ENCODE measurements at regions not wholly inside any gene's neighbourhood (a gene's known extent, or its start where the extent isn't known, plus 50 kb on each side); places are given as distances from the start of the nearest gene placed in this dataset.

- Histone ChIP-seq H3K9me3 (ENCODE audit: low read length) (0 out of 2 replicates have a peak, but pooled peaks cover 6% of the 10 kb centered on the region), H2AFZ (ENCODE audit: low read length) (no peak overlapping the region), H3K4me3 (replicated peaks in 1 of 3; ENCODE audit: insufficient read depth in 1 of 3, low read depth in 2 of 3, low read length in 3 of 3) (no peak overlapping the region), H4K20me1 (ENCODE audit: insufficient read depth, low read length) (no peaks in the 10 kb centered on the region), H3K27me3 (ENCODE audit: control insufficient read depth in 1 of 2, insufficient read depth in 2 of 2, low read length in 2 of 2) (no peaks in the 10 kb centered on the region; a peak in 1 of 5 replicates), H3K27ac (ENCODE audit: extremely low read length, insufficient read depth, low read length) (peak overlapping the region; percentile 53), H3K9ac (ENCODE audit: insufficient read depth, low read depth, low read length) (no peak overlapping the region), H3K36me3 (replicated peaks in 1 of 2; ENCODE audit: control insufficient read depth in 1 of 2, insufficient read depth in 2 of 2, low read length in 2 of 2) (no peaks in the 10 kb centered on the region), H3K4me1 (ENCODE audit: insufficient read depth, low read length) (peaks cover 46% of the 10 kb centered on the region), H3K4me2 (ENCODE audit: low read depth, low read length) (peak overlapping the region; percentile 51), H3K79me2 (ENCODE audit: insufficient read depth, low read length) (no peaks in the 10 kb centered on the region)
- BruUV-seq (replicated peaks): no TSS peak
- WGBS (ENCODE audit: low lambda C conversion rate): 8% methylated on average over 2 of the region's 2 CpGs
- POLR2A ChIA-PET: no interaction called here
- ATAC-seq: peak; percentile 85
- CTCF ChIA-PET (ENCODE audit: low intra/inter-chr PET ratio, low total read pairs): no interaction called here
- intact Hi-C loops (cut with micrococcal nuclease; ENCODE audit: unreplicated experiment) (no loop called here), in situ Hi-C loops (cut with HindIII; ENCODE audit: extremely low pct_ligation_motif_present, low pct_unique_long_range_greater_than_20kb) (no loop called here)
- FAIRE-seq: peak; percentile 78
- DNase-seq (ENCODE audit: low spot score): peak; percentile 54
- TF ChIP-seq ZGPAT (CRISPR knock-in tag; IDR thresholded peaks at IDR 0.05): 0 out of 2 replicates have a peak, but pooled peaks have one; percentile 24
- 0 out of 2 replicates have a peak, but pooled peaks have one; percentile 61 for TF ChIP-seq TRIM24 (CRISPR knock-in tag; IDR thresholded peaks at IDR 0.05)
- TF ChIP-seq ELF3 (CRISPR knock-in tag; IDR thresholded peaks at IDR 0.05): peak; percentile 48; the same call in 1 of the 2 replicates
- TF ChIP-seq UBTF (CRISPR knock-in tag; IDR thresholded peaks at IDR 0.05): no peak
- peak; percentile 17; the same call in 1 of the 2 replicates for TF ChIP-seq KAT8 (CRISPR knock-in tag; IDR thresholded peaks at IDR 0.05)
- TF ChIP-seq NCOA2 (CRISPR knock-in tag; IDR thresholded peaks at IDR 0.05): peak; percentile 46; the same call in 1 of the 2 replicates
- peak; percentile 73 for TF ChIP-seq HOXA3 (CRISPR knock-in tag; IDR thresholded peaks at IDR 0.05)
- TF ChIP-seq HNF4G (IDR thresholded peaks at IDR 0.05; ENCODE audit: borderline replicate concordance, low read depth, low read length): peak; percentile 89
- TF ChIP-seq HNF4G (CRISPR knock-in tag; IDR thresholded peaks at IDR 0.05; ENCODE audit: borderline replicate concordance, low read depth): no peak; the same call in 1 of the 2 replicates
- TF ChIP-seq ZNF563 (CRISPR knock-in tag; IDR thresholded peaks at IDR 0.05): no peak
- TF ChIP-seq PHB2 (IDR thresholded peaks at IDR 0.05; ENCODE audit: partially characterized antibody): no peak
- TF ChIP-seq ARID5B (CRISPR knock-in tag; IDR thresholded peaks at IDR 0.05): peak; percentile 68
- peak; percentile 72; the same call in 1 of the 2 replicates for TF ChIP-seq THRA (CRISPR knock-in tag; IDR thresholded peaks at IDR 0.05; ENCODE audit: borderline replicate concordance)
- peak; percentile 42; the same call in 1 of the 2 replicates for TF ChIP-seq ARID3A (IDR thresholded peaks at IDR 0.05; ENCODE audit: low read depth, low read length)
Measured at GRCh38 chr14:103213331-103213730, 90.1 kb downstream of the TNFAIP2 start.

Measured in HepG2 (cell line).